MCF 10A (cell line): ENCODE measurements at regions not wholly inside any gene's neighbourhood (a gene's known extent, or its start where the extent isn't known, plus 50 kb on each side); places are given as distances from the start of the nearest gene placed in this dataset.

Source experiments
- BruUV-seq: library from RNA; stranded (reverse); fragments of 400-500 nt; replicated peaks from 2 replicates; lab custom pipeline; 2021; lab: Mats Ljungman, UMichigan
- CTCF ChIA-PET: fragments of 300-600 bp; sonication (Branson Sonifier 250); formaldehyde crosslinking; extraction: SDS; loops from one replicate; lab custom pipeline; 2021; ENCODE audit warnings: antibody characterized with exemption, inconsistent platforms; lab: Yijun Ruan, JAX
- POLR2A ChIA-PET: fragments of 300-600, 350-650 bp; sonication (Branson Sonifier 250); formaldehyde crosslinking; extraction: SDS; loops from one replicate; lab custom pipeline; 2020; ENCODE audit warnings: antibody characterized with exemption, inconsistent platforms; lab: Yijun Ruan, JAX
- DNase-seq: peaks from one replicate; pipeline ENCODE4 v3.0.0-alpha.2; 2018; ENCODE audit not compliant: unreplicated experiment
- H3K27ac Mint-ChIP-seq: one replicate; pipeline ENCODE4 v1.8.0; 2022; ENCODE audit warnings: mild to moderate bottlenecking, low read depth, mixed read lengths; ENCODE audit not compliant: unreplicated experiment
- H3K27me3 Mint-ChIP-seq: one replicate; pipeline ENCODE4 v1.8.0; 2022; ENCODE audit warnings: mixed read lengths; ENCODE audit not compliant: insufficient read depth, unreplicated experiment
- H3K36me3 Mint-ChIP-seq: one replicate; pipeline ENCODE4 v1.8.0; 2022; ENCODE audit warnings: mild to moderate bottlenecking, moderate library complexity, mixed read lengths; ENCODE audit not compliant: insufficient read depth, unreplicated experiment
- H3K4me1 Mint-ChIP-seq: one replicate; pipeline ENCODE4 v1.8.0; 2022; ENCODE audit warnings: mixed read lengths; ENCODE audit not compliant: insufficient read depth, unreplicated experiment
- H3K4me3 Mint-ChIP-seq: one replicate; pipeline ENCODE4 v1.8.0; 2022; ENCODE audit warnings: mild to moderate bottlenecking, moderate library complexity, mixed read lengths; ENCODE audit not compliant: unreplicated experiment
- H3K9me3 Mint-ChIP-seq: one replicate; pipeline ENCODE4 v1.8.0; 2022; ENCODE audit warnings: mixed read lengths; ENCODE audit not compliant: unreplicated experiment
- intact Hi-C: fragments of 100-400 bp; cut with micrococcal nuclease; formaldehyde crosslinking; loops from 2 replicates; pipeline ENCODE4 v1.14.1; 2022
- TF ChIP-seq, protein P1 (sequence below): fragments of 200-600 bp; IDR thresholded peaks from one replicate; pipeline ENCODE4 v1.8.0; 2022; ENCODE audit warnings: antibody characterized with exemption, mild to moderate bottlenecking; ENCODE audit not compliant: unreplicated experiment

DNA sequence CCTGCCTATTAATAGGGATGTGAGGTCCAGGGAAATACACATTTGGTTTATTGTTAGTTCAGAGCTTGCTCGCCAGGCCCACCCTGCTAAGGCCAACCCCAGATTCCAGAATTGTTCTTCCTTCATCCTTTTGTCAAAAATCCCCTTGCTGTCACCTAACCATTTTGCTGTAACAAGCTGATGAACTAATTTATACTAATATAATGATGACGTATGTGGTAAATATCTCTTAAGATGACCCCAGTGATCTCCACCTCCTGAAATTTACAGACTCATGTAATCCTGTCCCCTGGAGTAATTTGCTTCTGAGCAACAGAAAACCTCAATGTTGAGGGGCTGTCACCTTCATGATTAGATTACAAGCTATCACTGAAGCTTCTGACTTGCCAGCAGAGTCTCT is 236.3 kb upstream of the N4BP1 start:
- DNase-seq, result no peak
- intact Hi-C loops, result no loop called here
- Mint-ChIP-seq H3K27ac (no peak overlapping the region), H3K36me3 (peaks cover 6% of the 10 kb centered on the region), H3K9me3 (no peaks in the 10 kb centered on the region), H3K4me3 (no peak overlapping the region), H3K4me1 (no peaks in the 10 kb centered on the region), H3K27me3 (peaks cover 37% of the 10 kb centered on the region)
- POLR2A ChIA-PET, result interaction anchor here (0.7 kb wide), 2 partner anchors 26 to 816 kb away, joined by 3 read pairs; no protein-coding TSS in a partner anchor
- CTCF ChIA-PET, result interaction anchor here (1.1 kb wide), 1 partner anchor 159 kb away, joined by 6 read pairs; no protein-coding TSS in a partner anchor
- BruUV-seq, result no TSS peak
- TF ChIP-seq, protein P1, sequence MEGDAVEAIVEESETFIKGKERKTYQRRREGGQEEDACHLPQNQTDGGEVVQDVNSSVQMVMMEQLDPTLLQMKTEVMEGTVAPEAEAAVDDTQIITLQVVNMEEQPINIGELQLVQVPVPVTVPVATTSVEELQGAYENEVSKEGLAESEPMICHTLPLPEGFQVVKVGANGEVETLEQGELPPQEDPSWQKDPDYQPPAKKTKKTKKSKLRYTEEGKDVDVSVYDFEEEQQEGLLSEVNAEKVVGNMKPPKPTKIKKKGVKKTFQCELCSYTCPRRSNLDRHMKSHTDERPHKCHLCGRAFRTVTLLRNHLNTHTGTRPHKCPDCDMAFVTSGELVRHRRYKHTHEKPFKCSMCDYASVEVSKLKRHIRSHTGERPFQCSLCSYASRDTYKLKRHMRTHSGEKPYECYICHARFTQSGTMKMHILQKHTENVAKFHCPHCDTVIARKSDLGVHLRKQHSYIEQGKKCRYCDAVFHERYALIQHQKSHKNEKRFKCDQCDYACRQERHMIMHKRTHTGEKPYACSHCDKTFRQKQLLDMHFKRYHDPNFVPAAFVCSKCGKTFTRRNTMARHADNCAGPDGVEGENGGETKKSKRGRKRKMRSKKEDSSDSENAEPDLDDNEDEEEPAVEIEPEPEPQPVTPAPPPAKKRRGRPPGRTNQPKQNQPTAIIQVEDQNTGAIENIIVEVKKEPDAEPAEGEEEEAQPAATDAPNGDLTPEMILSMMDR, result no peak

DNA sequence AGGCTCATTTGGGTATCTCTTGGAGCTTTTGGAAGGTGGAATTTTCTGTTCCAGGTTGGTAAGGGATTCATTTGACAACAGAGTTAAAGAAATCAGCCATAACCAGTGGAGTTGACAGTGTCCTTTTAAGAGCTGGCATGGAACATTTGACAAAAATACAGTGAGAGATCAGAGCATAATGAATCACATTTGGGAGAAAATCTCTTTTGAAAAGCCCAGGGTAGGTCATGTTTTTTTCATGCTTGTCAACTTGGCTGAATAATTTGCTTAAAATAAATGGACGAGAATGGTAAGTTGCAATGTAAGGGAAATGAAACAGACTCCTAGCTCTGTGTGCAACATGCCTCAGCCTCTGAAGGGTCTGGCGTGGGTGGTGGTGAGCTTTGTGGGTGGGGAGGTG is 235.3 kb upstream of the N4BP1 start:
- CTCF ChIA-PET, result no interaction called here
- intact Hi-C loops, result no loop called here
- Mint-ChIP-seq H3K27me3 (peaks cover 48% of the 10 kb centered on the region), H3K36me3 (peaks cover 6% of the 10 kb centered on the region), H3K4me3 (no peak overlapping the region), H3K4me1 (no peaks in the 10 kb centered on the region), H3K9me3 (no peaks in the 10 kb centered on the region), H3K27ac (no peak overlapping the region)
- no peak for DNase-seq
- POLR2A ChIA-PET, result no interaction called here
- TF ChIP-seq, protein P1, result no peak
- no TSS peak for BruUV-seq

DNA sequence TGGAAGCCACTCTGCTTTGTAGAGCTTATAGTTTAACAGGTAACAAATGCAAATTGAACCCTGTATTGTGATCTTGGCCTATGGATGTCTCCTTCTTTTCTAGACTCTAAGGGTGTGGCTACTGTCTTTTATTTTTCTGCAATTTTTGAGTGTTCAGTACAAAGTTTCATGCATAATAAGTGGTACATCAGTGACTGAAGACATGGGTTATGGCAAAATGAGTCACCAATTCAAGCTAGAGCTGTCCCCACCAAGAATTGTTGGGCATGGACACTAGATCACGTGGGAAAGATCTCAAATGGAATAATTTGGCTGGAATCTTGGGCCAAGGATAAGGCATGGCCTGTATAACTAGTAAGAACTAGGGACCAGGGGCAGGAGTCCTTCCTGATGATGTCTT is 228.4 kb upstream of the N4BP1 start:
- TF ChIP-seq, protein P1, result no peak
- no TSS peak for BruUV-seq
- POLR2A ChIA-PET, result no interaction called here
- Mint-ChIP-seq H3K27me3 (peaks cover 48% of the 10 kb centered on the region), H3K4me3 (no peak overlapping the region), H3K36me3 (peaks cover 6% of the 10 kb centered on the region), H3K9me3 (no peaks in the 10 kb centered on the region), H3K4me1 (no peaks in the 10 kb centered on the region), H3K27ac (no peak overlapping the region)
- DNase-seq, result no peak
- intact Hi-C loops, result no loop called here
- CTCF ChIA-PET, result no interaction called here

DNA sequence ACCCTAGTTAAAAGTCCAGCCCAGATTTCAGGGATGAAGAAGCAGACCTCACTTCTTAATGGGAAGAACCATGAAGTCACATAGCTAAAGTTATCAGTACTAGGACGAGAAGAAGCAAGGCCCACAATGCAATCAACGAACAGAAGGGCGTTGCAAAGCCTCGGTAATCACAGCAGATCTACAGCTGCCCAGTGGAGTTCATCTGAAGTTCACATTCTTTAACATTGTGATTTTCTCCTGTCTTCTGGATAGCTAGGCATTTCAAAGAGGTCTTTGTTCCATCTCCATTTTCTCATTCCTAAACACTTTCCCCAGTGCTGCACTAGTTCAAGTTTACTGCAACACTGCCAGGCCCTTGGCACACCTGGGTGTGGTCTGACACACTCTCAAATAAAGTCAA is 226.7 kb upstream of the N4BP1 start:
- CTCF ChIA-PET, result interaction anchor here (0.6 to 0.8 kb wide), 2 partner anchors 49 to 513 kb away, joined by 3 read pairs; no protein-coding TSS in a partner anchor
- no peak overlapping the region for H3K4me3 Mint-ChIP-seq

More for the DNA sequence above, 226.7 kb upstream of the N4BP1 start:
- no peak for DNase-seq
- intact Hi-C loops, result no loop called here
- no TSS peak for BruUV-seq
- no peaks in the 10 kb centered on the region for H3K4me1 Mint-ChIP-seq
- H3K9me3 Mint-ChIP-seq, result no peaks in the 10 kb centered on the region
- peaks cover 37% of the 10 kb centered on the region for H3K27me3 Mint-ChIP-seq
- POLR2A ChIA-PET, result no interaction called here
- TF ChIP-seq, protein P1, result no peak
- no peaks in the 10 kb centered on the region for H3K36me3 Mint-ChIP-seq
- no peak overlapping the region for H3K27ac Mint-ChIP-seq
